ENCODE measurements at regions not wholly inside any gene's neighbourhood (a gene's known extent, or its start where the extent isn't known, plus 50 kb on each side); places are given as distances from the start of the nearest gene placed in this dataset.

GRCh38 chr13:105445796-105446195 lies 1089.7 kb downstream of the EFNB2 start:
- Histone ChIP-seq H2BK120ac (ENCODE audit: low read depth, low read length) (no peak overlapping the region), H3K4me3 (ENCODE audit: low read length in 2 of 2) (no peak overlapping the region), H2AK5ac (ENCODE audit: low read depth, low read length) (no peak overlapping the region), H3K27me3 (ENCODE audit: control insufficient read depth in 3 of 3, insufficient read depth in 3 of 3, low read depth in 1 of 3, low read length in 3 of 3) (no peaks in the 10 kb centered on the region), H3K79me1 (ENCODE audit: low read depth, low read length) (no peaks in the 10 kb centered on the region), H3K27ac (replicated peaks; ENCODE audit: low read length) (no peak overlapping the region), H3K18ac (ENCODE audit: low read length) (no peak overlapping the region), H3K14ac (ENCODE audit: low read length) (no peak overlapping the region), H3K4me1 (ENCODE audit: control insufficient read depth in 2 of 2, insufficient read depth in 1 of 2, low read depth in 1 of 2, low read length in 2 of 2) (no peaks in the 10 kb centered on the region), H3K23ac (ENCODE audit: low read depth, low read length, poor library complexity) (no peak overlapping the region), H3K4me2 (ENCODE audit: insufficient read depth, low read length, poor library complexity, severe bottlenecking) (no peak overlapping the region), H2BK15ac (ENCODE audit: low read length) (no peak overlapping the region), H3K4ac (ENCODE audit: low read length) (no peak overlapping the region), H3K36me3 (replicated peaks in 1 of 2; ENCODE audit: control insufficient read depth in 2 of 2, insufficient read depth in 2 of 2, low read length in 2 of 2) (no peaks in the 10 kb centered on the region), H2AFZ (ENCODE audit: low read length) (peak overlapping the region; percentile 17), H2BK12ac (ENCODE audit: low read length) (no peak overlapping the region), H2BK5ac (ENCODE audit: low read length) (no peak overlapping the region), H4K91ac (ENCODE audit: low read depth, low read length, poor library complexity) (no peak overlapping the region), H3K9ac (ENCODE audit: low read depth, low read length, poor library complexity) (no peak overlapping the region), H3K9me3 (replicated peaks in 1 of 2; ENCODE audit: control insufficient read depth in 2 of 2, insufficient read depth in 1 of 2, low read depth in 1 of 2, low read length in 2 of 2) (no peaks in the 10 kb centered on the region), H4K8ac (ENCODE audit: low read depth, low read length) (no peak overlapping the region)
- no peak for DNase-seq (ENCODE audit: low spot score)
- WGBS, 2 donors (ENCODE audit: extremely low coverage in 2 of 2, insufficient read length in 2 of 2, insufficient replicate concordance in 1 of 2) = no CpG with 5 or more reads among the region's 4 CpGs

GRCh38 chr13:105442949-105443699 lies 1092.3 kb downstream of the EFNB2 start:
- H3K18ac ChIP-seq (ENCODE audit: low read length) = no peak overlapping the region
- no peak overlapping the region for H3K27ac ChIP-seq (replicated peaks; ENCODE audit: low read length)
- no peaks in the 10 kb centered on the region for H3K79me1 ChIP-seq (ENCODE audit: low read depth, low read length)
- H3K27me3 ChIP-seq (ENCODE audit: control insufficient read depth in 3 of 3, insufficient read depth in 3 of 3, low read depth in 1 of 3, low read length in 3 of 3) = no peaks in the 10 kb centered on the region
- no peak overlapping the region for H3K4ac ChIP-seq (ENCODE audit: low read length)
- H3K36me3 ChIP-seq (replicated peaks in 1 of 2; ENCODE audit: control insufficient read depth in 2 of 2, insufficient read depth in 2 of 2, low read length in 2 of 2) = no peaks in the 10 kb centered on the region
- H2AK5ac ChIP-seq (ENCODE audit: low read depth, low read length) = no peak overlapping the region
- no peak overlapping the region for H2BK5ac ChIP-seq (ENCODE audit: low read length)
- H3K14ac ChIP-seq (ENCODE audit: low read length) = no peak overlapping the region
- WGBS, 2 donors (ENCODE audit: extremely low coverage in 2 of 2, insufficient read length in 2 of 2, insufficient replicate concordance in 1 of 2) = no CpG with 5 or more reads among the region's 3 CpGs
- H4K91ac ChIP-seq (ENCODE audit: low read depth, low read length, poor library complexity) = no peak overlapping the region
- no peaks in the 10 kb centered on the region for H3K9me3 ChIP-seq (replicated peaks in 1 of 2; ENCODE audit: control insufficient read depth in 2 of 2, insufficient read depth in 1 of 2, low read depth in 1 of 2, low read length in 2 of 2)
- no peak overlapping the region for H3K4me3 ChIP-seq (ENCODE audit: low read length in 2 of 2)
- no peak overlapping the region for H2AFZ ChIP-seq (ENCODE audit: low read length)
- no peak overlapping the region for H3K4me2 ChIP-seq (ENCODE audit: insufficient read depth, low read length, poor library complexity, severe bottlenecking)
- no peaks in the 10 kb centered on the region for H3K4me1 ChIP-seq (ENCODE audit: control insufficient read depth in 2 of 2, insufficient read depth in 1 of 2, low read depth in 1 of 2, low read length in 2 of 2)
- no peak overlapping the region for H2BK120ac ChIP-seq (ENCODE audit: low read depth, low read length)
- H4K8ac ChIP-seq (ENCODE audit: low read depth, low read length) = no peak overlapping the region
- no peak overlapping the region for H3K23ac ChIP-seq (ENCODE audit: low read depth, low read length, poor library complexity)
- no peak overlapping the region for H2BK12ac ChIP-seq (ENCODE audit: low read length)
- H2BK15ac ChIP-seq (ENCODE audit: low read length) = no peak overlapping the region
- H3K9ac ChIP-seq (ENCODE audit: low read depth, low read length, poor library complexity) = no peak overlapping the region
- DNase-seq (ENCODE audit: low spot score) = no peak

- no CpG with 5 or more reads among the region's 3 CpGs for WGBS, 2 donors (ENCODE audit: extremely low coverage in 2 of 2, insufficient read length in 2 of 2, insufficient replicate concordance in 1 of 2)
- H3K27ac ChIP-seq (replicated peaks; ENCODE audit: low read length) = no peak overlapping the region
Observed at GRCh38 chr13:105442040-105442439, 1093.4 kb downstream of the EFNB2 start.

GRCh38 chr13:105441051-105441750 lies 1094.3 kb downstream of the EFNB2 start:
- no peaks in the 10 kb centered on the region for H3K79me1 ChIP-seq (ENCODE audit: low read depth, low read length)
- no peaks in the 10 kb centered on the region for H3K9me3 ChIP-seq (replicated peaks in 1 of 2; ENCODE audit: control insufficient read depth in 2 of 2, insufficient read depth in 1 of 2, low read depth in 1 of 2, low read length in 2 of 2)
- no peak overlapping the region for H3K4ac ChIP-seq (ENCODE audit: low read length)
- H3K23ac ChIP-seq (ENCODE audit: low read depth, low read length, poor library complexity) = no peak overlapping the region
- no peak overlapping the region for H2BK12ac ChIP-seq (ENCODE audit: low read length)
- no peak overlapping the region for H2BK15ac ChIP-seq (ENCODE audit: low read length)
- H4K91ac ChIP-seq (ENCODE audit: low read depth, low read length, poor library complexity) = no peak overlapping the region
- no peaks in the 10 kb centered on the region for H3K36me3 ChIP-seq (replicated peaks in 1 of 2; ENCODE audit: control insufficient read depth in 2 of 2, insufficient read depth in 2 of 2, low read length in 2 of 2)
- no peak overlapping the region for H3K18ac ChIP-seq (ENCODE audit: low read length)
- H2BK5ac ChIP-seq (ENCODE audit: low read length) = no peak overlapping the region
- H3K27me3 ChIP-seq (ENCODE audit: control insufficient read depth in 3 of 3, insufficient read depth in 3 of 3, low read depth in 1 of 3, low read length in 3 of 3) = no peaks in the 10 kb centered on the region
- no peak overlapping the region for H2BK120ac ChIP-seq (ENCODE audit: low read depth, low read length)
- H3K4me3 ChIP-seq (ENCODE audit: low read length in 2 of 2) = no peak overlapping the region
- no CpG with 5 or more reads among the region's 9 CpGs for WGBS, 2 donors (ENCODE audit: extremely low coverage in 2 of 2, insufficient read length in 2 of 2, insufficient replicate concordance in 1 of 2)
- H3K9ac ChIP-seq (ENCODE audit: low read depth, low read length, poor library complexity) = no peak overlapping the region
- no peak overlapping the region for H3K27ac ChIP-seq (replicated peaks; ENCODE audit: low read length)
- no peak overlapping the region for H4K8ac ChIP-seq (ENCODE audit: low read depth, low read length)
- DNase-seq (ENCODE audit: low spot score) = no peak
- H3K14ac ChIP-seq (ENCODE audit: low read length) = no peak overlapping the region
- H2AFZ ChIP-seq (ENCODE audit: low read length) = no peak overlapping the region
- no peaks in the 10 kb centered on the region for H3K4me1 ChIP-seq (ENCODE audit: control insufficient read depth in 2 of 2, insufficient read depth in 1 of 2, low read depth in 1 of 2, low read length in 2 of 2)
- no peak overlapping the region for H2AK5ac ChIP-seq (ENCODE audit: low read depth, low read length)
- no peak overlapping the region for H3K4me2 ChIP-seq (ENCODE audit: insufficient read depth, low read length, poor library complexity, severe bottlenecking)

More at GRCh38 chr13:105442040-105442439, 1093.4 kb downstream of the EFNB2 start:
- no peak overlapping the region for H3K4ac ChIP-seq (ENCODE audit: low read length)
- no peak overlapping the region for H4K8ac ChIP-seq (ENCODE audit: low read depth, low read length)
- H2AK5ac ChIP-seq (ENCODE audit: low read depth, low read length) = no peak overlapping the region
- H3K4me2 ChIP-seq (ENCODE audit: insufficient read depth, low read length, poor library complexity, severe bottlenecking) = no peak overlapping the region
- H2BK120ac ChIP-seq (ENCODE audit: low read depth, low read length) = no peak overlapping the region
- no peaks in the 10 kb centered on the region for H3K36me3 ChIP-seq (replicated peaks in 1 of 2; ENCODE audit: control insufficient read depth in 2 of 2, insufficient read depth in 2 of 2, low read length in 2 of 2)
- no peak overlapping the region for H3K9ac ChIP-seq (ENCODE audit: low read depth, low read length, poor library complexity)
- H2BK5ac ChIP-seq (ENCODE audit: low read length) = no peak overlapping the region
- no peak overlapping the region for H3K23ac ChIP-seq (ENCODE audit: low read depth, low read length, poor library complexity)
- H2BK15ac ChIP-seq (ENCODE audit: low read length) = no peak overlapping the region
- no peak overlapping the region for H4K91ac ChIP-seq (ENCODE audit: low read depth, low read length, poor library complexity)
- H3K9me3 ChIP-seq (replicated peaks in 1 of 2; ENCODE audit: control insufficient read depth in 2 of 2, insufficient read depth in 1 of 2, low read depth in 1 of 2, low read length in 2 of 2) = no peaks in the 10 kb centered on the region
- H3K4me3 ChIP-seq (ENCODE audit: low read length in 2 of 2) = no peak overlapping the region
- no peak for DNase-seq (ENCODE audit: low spot score)
- no peak overlapping the region for H3K14ac ChIP-seq (ENCODE audit: low read length)
- no peak overlapping the region for H2AFZ ChIP-seq (ENCODE audit: low read length)
- no peak overlapping the region for H2BK12ac ChIP-seq (ENCODE audit: low read length)
- H3K27me3 ChIP-seq (ENCODE audit: control insufficient read depth in 3 of 3, insufficient read depth in 3 of 3, low read depth in 1 of 3, low read length in 3 of 3) = no peaks in the 10 kb centered on the region
- H3K18ac ChIP-seq (ENCODE audit: low read length) = no peak overlapping the region
- H3K4me1 ChIP-seq (ENCODE audit: control insufficient read depth in 2 of 2, insufficient read depth in 1 of 2, low read depth in 1 of 2, low read length in 2 of 2) = no peaks in the 10 kb centered on the region
- H3K79me1 ChIP-seq (ENCODE audit: low read depth, low read length) = no peaks in the 10 kb centered on the region

Measured in neuronal stem cell (in vitro differentiated cells).